VCaP (cell line): ENCODE measurements at regions not wholly inside any gene's neighbourhood (a gene's known extent, or its start where the extent isn't known, plus 50 kb on each side); places are given as distances from the start of the nearest gene placed in this dataset.

ENCODE experiments used
- H3K27ac ChIP-seq: fragments of 450-650 bp; 2 replicates; pipeline ENCODE4 v1.5.1; 2017
- CTCF ChIP-seq: fragments of 450-650 bp; conservative IDR thresholded peaks from 2 replicates; pipeline ENCODE4 v1.5.1; 2017; ENCODE audit warnings: mild to moderate bottlenecking, moderate library complexity

- H3K27ac ChIP-seq: no peak overlapping the region
- no peak for TF ChIP-seq CTCF
These were observed 51.4 kb upstream of the LSM6 start for GRCh38 chr4:146124023-146124680.

GRCh38 chr4:146123231-146123630 lies 52.3 kb upstream of the LSM6 start:
- no peak overlapping the region for H3K27ac ChIP-seq
- no peak for TF ChIP-seq CTCF

GRCh38 chr4:146122398-146122797 lies 53.1 kb upstream of the LSM6 start:
- H3K27ac ChIP-seq: no peak overlapping the region
- TF ChIP-seq CTCF: no peak

- TF ChIP-seq CTCF: no peak
- no peak overlapping the region for H3K27ac ChIP-seq
These were observed 53.8 kb upstream of the LSM6 start for GRCh38 chr4:146121757-146122156.

GRCh38 chr4:146119845-146120404 lies 55.6 kb upstream of the LSM6 start:
- H3K27ac ChIP-seq: no peak overlapping the region
- no peak for TF ChIP-seq CTCF

DNA sequence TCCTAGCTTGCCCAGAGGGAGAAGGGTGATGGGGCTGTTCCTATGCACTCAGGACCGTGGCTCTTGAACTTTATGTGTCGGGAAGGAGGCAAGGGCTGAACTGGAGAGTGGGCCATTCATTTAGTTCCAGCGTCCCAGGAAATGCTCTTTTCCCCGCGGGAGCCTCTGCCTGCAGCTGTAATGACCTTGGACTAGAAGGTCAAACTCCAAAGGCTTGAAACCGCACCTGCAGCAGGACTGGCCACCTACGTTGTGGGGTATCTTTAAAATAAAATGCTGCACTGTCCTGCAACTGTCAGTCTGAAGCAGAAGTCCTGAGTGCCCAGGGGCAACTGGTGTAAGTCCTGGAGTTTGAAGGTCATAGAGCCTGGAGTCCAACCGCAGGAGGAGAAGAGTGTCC lies 61.5 kb upstream of the LSM6 start:
- H3K27ac ChIP-seq: no peak overlapping the region
- TF ChIP-seq CTCF: no peak

DNA sequence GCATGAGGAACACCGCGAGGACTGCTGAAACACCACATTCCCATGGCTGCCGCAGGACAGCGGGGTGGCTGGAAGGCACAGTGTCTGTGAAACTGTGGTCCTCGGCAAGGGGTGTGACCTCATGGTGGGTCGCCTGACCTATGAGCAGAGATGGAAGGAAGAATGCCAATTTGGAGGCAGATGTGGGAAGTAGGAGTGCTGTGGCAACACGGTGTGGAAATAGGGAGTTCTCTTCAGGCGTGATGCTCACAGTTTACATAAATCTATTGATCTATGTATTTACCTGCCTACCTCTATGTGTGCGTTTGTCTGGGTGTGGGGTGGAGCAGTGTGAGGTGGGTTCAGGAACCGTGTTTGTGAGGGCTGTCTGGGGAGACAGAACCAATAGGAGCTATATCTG lies 62.3 kb upstream of the LSM6 start:
- no peak for TF ChIP-seq CTCF
- no peak overlapping the region for H3K27ac ChIP-seq
